HepG2 (cell line): ENCODE measurements at regions not wholly inside any gene's neighbourhood (a gene's known extent, or its start where the extent isn't known, plus 50 kb on each side); places are given as distances from the start of the nearest gene placed in this dataset.
A peak's percentile ranks its signal among the peaks of the same experiment; 100 is the strongest.

Source experiments
- ATAC-seq: fragments of 200-7000 bp; cut with Tn5 transposase; 3 replicates; pipeline ENCODE4 v1.9.1; 2020; ENCODE audit warnings: mild to moderate bottlenecking, moderate library complexity
- BruUV-seq: library from RNA; stranded (reverse); fragments of 400-500 nt; replicated peaks from 2 replicates; lab custom pipeline; 2021; lab: Mats Ljungman, UMichigan
- CTCF ChIA-PET: fragments of 300-600 bp; formaldehyde crosslinking; extraction: SDS; loops from one replicate; lab custom pipeline; 2021; ENCODE audit warnings: low total read pairs, inconsistent platforms, low intra/inter-chr PET ratio; lab: Yijun Ruan, JAX
- POLR2A ChIA-PET: fragments of 350-600 bp; sonication (Branson Sonifier 250); formaldehyde crosslinking; loops from one replicate; lab custom pipeline; 2020; ENCODE audit warnings: antibody characterized with exemption, inconsistent platforms; lab: Yijun Ruan, JAX
- DNase-seq: peaks from one replicate; pipeline ENCODE4 v3.0.0-alpha.2; 2015; ENCODE audit warnings: low spot score
- FAIRE-seq: peaks from 3 replicates; lab custom pipeline; 2011; peaks lifted over from hg19 to GRCh38; lab: Jason Lieb, UNC
- H2AFZ ChIP-seq: one replicate; pipeline ENCODE4 v1.6.1; 2011; ENCODE audit warnings: low read length, inconsistent platforms
- H3K27ac ChIP-seq: fragments of 300-600 bp; 3 replicates; pipeline ENCODE4 v1.8.0; 2011; ENCODE audit warnings: mixed run types, mild to moderate bottlenecking, mixed read lengths, low read length, inconsistent platforms; ENCODE audit not compliant: insufficient read depth; ENCODE audit errors: extremely low read length
- H3K27me3 ChIP-seq, 2 experiments: fragments of 200-600 bp in 1 of 2; 2 replicates in 1 of 2; 3 replicates in 1 of 2; pipeline versions ENCODE4 v1.6.0 to v1.8.0; 2011; ENCODE audit warnings: low read length in 2 of 2, mild to moderate bottlenecking in 2 of 2, moderate library complexity in 2 of 2, inconsistent platforms in 1 of 2; ENCODE audit not compliant: insufficient read depth in 2 of 2, control insufficient read depth in 1 of 2
- H3K36me3 ChIP-seq, 2 experiments: fragments of 200-600 bp in 1 of 2; replicated peaks in 1 of 2; 2 replicates in 1 of 2; 3 replicates in 1 of 2; pipeline versions ENCODE4 v1.5.1 to v1.8.0; 2011; ENCODE audit warnings: low read length in 2 of 2, inconsistent platforms in 1 of 2; ENCODE audit not compliant: insufficient read depth in 2 of 2, control insufficient read depth in 1 of 2
- H3K4me1 ChIP-seq: 2 replicates; pipeline ENCODE4 v1.5.1; 2012; ENCODE audit warnings: low read length, inconsistent platforms; ENCODE audit not compliant: insufficient read depth
- H3K4me2 ChIP-seq: 2 replicates; pipeline ENCODE4 v1.6.0; 2011; ENCODE audit warnings: low read depth, low read length, inconsistent platforms
- H3K4me3 ChIP-seq, 3 experiments: fragments of 200-600 bp in 1 of 3; sonication (generic), shearing (Covaris generic) in 1 of 3; replicated peaks in 1 of 3; 2 replicates each; pipeline ENCODE4 v1.5.1; 2011 to 2016; ENCODE audit warnings: low read length in 3 of 3, inconsistent platforms in 2 of 3, low read depth in 2 of 3, mild to moderate bottlenecking in 2 of 3, control low read depth in 1 of 3, mixed read lengths in 1 of 3; ENCODE audit not compliant: insufficient read depth in 1 of 3
- H3K79me2 ChIP-seq: one replicate; pipeline ENCODE4 v1.6.1; 2011; ENCODE audit warnings: low read length, inconsistent platforms; ENCODE audit not compliant: insufficient read depth
- H3K9ac ChIP-seq: 2 replicates; pipeline ENCODE4 v1.6.0; 2011; ENCODE audit warnings: mild to moderate bottlenecking, low read depth, low read length, inconsistent platforms; ENCODE audit not compliant: insufficient read depth
- H3K9me3 ChIP-seq: 2 replicates; pipeline ENCODE4 v1.5.1; 2012; ENCODE audit warnings: mild to moderate bottlenecking, low read length
- H4K20me1 ChIP-seq: 2 replicates; pipeline ENCODE4 v1.6.0; 2011; ENCODE audit warnings: inconsistent platforms, mild to moderate bottlenecking, low read length, moderate library complexity; ENCODE audit not compliant: insufficient read depth
- CREB1 ChIP-seq, 2 experiments: fragments of 450-650 bp in 1 of 2; IDR thresholded peaks; 2 replicates each; pipeline ENCODE4 v1.6.1; 2016 to 2017; ENCODE audit warnings: control low read depth in 1 of 2, mild to moderate bottlenecking in 1 of 2, missing compliant biosample characterization in 1 of 2, missing genetic modification characterization in 1 of 2
- ONECUT2 ChIP-seq: sonication (generic); formaldehyde crosslinking; IDR thresholded peaks from 2 replicates; pipeline ENCODE4 v1.4.0; 2020; ENCODE audit warnings: missing genetic modification reagents
- ZNF331 ChIP-seq: sonication (generic); formaldehyde crosslinking; IDR thresholded peaks from 2 replicates; pipeline ENCODE4 v1.4.0; 2020; ENCODE audit warnings: missing genetic modification reagents
- WGBS: methylation state at CpG from one replicate; pipeline ENCODE4 v1.1.6; 2017; ENCODE audit warnings: low lambda C conversion rate; 5-methylcytosine and 5-hydroxymethylcytosine counted together
- in situ Hi-C: cut with HindIII; loops from 2 replicates; pipeline ENCODE4 v1.10.0; 2017; ENCODE audit warnings: low pct_unique_long_range_greater_than_20kb; ENCODE audit not compliant: extremely low pct_ligation_motif_present
- intact Hi-C: fragments of 100-400 bp; cut with micrococcal nuclease; formaldehyde crosslinking; loops from one replicate; pipeline ENCODE4 v1.10.0; 2022; ENCODE audit not compliant: unreplicated experiment

GRCh38 chr16:86216591-86216990, 293.7 kb upstream of the FOXF1 start:
- no TSS peak for BruUV-seq
- DNase-seq: no peak
- POLR2A ChIA-PET: no interaction called here
- Histone ChIP-seq H2AFZ (no peak overlapping the region), H3K36me3 (no peaks in the 10 kb centered on the region), H3K9me3 (no peaks in the 10 kb centered on the region), H3K4me3 (no peak overlapping the region), H3K27me3 (peaks cover 10 to 48% of the 10 kb centered on the region in 2 experiments; a peak in 3 of 5 replicates), H4K20me1 (no peaks in the 10 kb centered on the region), H3K27ac (no peak overlapping the region)
- in situ Hi-C loops: no loop called here
- 13% methylated on average over 6 of the region's 9 CpGs for WGBS
- TF ChIP-seq ONECUT2 (CRISPR knock-in tag) (no peak), CREB1 (IDR thresholded peaks at IDR 0.05) (0 out of 2 replicates have a peak, but pooled peaks have one; percentile 9), CREB1 (CRISPR knock-in tag; IDR thresholded peaks at IDR 0.05) (no peak)
- TF ChIP-seq, all 625 proteins: peak for 1
- Histone ChIP-seq H3K4me2 (no peak overlapping the region), H3K79me2 (no peaks in the 10 kb centered on the region), H3K4me1 (no peaks in the 10 kb centered on the region), H3K9ac (no peak overlapping the region)
- CTCF ChIA-PET: no interaction called here
- ATAC-seq (no peak), FAIRE-seq (no peak)
- intact Hi-C loops: no loop called here

GRCh38 chr16:86217001-86217890, 293.1 kb upstream of the FOXF1 start:
- Histone ChIP-seq H3K27ac (no peak overlapping the region), H3K4me1 (no peaks in the 10 kb centered on the region), H3K4me3 (no peak overlapping the region), H3K36me3 (no peaks in the 10 kb centered on the region), H4K20me1 (no peaks in the 10 kb centered on the region), H3K79me2 (no peaks in the 10 kb centered on the region), H2AFZ (no peak overlapping the region), H3K9me3 (no peaks in the 10 kb centered on the region), H3K27me3 (peaks cover 10 to 54% of the 10 kb centered on the region in 2 experiments; a peak in 3 of 5 replicates), H3K4me2 (no peak overlapping the region), H3K9ac (no peak overlapping the region)
- POLR2A ChIA-PET: no interaction called here
- TF ChIP-seq ZNF331 (CRISPR knock-in tag): no peak
- 19% methylated on average over 13 of the region's 27 CpGs for WGBS
- no peak for FAIRE-seq
- intact Hi-C loops: no loop called here
- CTCF ChIA-PET: no interaction called here
- ATAC-seq: no peak; the same call in 2 of the 3 replicates
- BruUV-seq: no TSS peak
- DNase-seq: no peak
- in situ Hi-C loops: no loop called here
